ENCODE measurements at regions not wholly inside any gene's neighbourhood (a gene's known extent, or its start where the extent isn't known, plus 50 kb on each side); places are given as distances from the start of the nearest gene placed in this dataset.

DNA sequence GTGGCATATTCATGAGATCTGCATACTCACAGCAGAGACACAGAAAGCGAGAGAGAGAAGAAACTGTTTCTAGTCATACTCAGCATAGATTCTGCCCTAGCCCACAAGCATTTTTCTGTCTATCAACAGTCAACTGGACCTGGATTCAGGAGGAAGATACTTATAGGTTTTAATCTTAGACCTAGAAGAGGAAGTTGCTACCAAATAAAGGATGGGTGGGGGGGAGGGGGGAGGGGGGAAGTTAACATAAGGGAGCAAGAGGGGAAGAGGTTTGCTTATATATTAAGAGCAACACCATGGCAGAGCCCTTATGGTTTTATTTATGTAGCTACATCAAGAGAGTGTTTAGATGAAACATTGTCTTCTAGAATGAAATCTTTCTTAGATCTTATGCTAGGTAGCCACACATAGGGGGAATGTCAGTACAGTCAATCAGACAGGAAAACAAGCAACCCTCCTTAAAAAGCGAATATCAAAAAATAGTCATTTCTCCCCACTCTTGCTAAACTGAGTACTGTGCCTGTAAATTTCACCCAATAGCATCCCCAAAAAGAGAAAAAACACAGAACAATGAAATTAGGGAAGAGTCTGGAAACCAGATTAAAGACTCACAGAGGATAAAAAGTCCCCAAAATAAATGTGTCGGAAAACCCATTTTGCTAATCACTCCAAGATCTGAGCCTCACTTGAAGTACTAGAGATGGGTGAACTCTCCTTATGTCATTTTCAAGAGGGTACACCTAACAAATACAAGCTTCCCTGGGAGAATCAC is 192.7 kb upstream of the NR4A3 start:
- no peak overlapping the region for H3K27ac ChIP-seq (ENCODE audit: low read depth, low read length)
- no peaks in the 10 kb centered on the region for H4K20me1 ChIP-seq (ENCODE audit: control insufficient read depth, insufficient read depth, low read depth, low read length)
- H3K4me2 ChIP-seq (ENCODE audit: low read length): peak overlapping the region; percentile 52

DNA sequence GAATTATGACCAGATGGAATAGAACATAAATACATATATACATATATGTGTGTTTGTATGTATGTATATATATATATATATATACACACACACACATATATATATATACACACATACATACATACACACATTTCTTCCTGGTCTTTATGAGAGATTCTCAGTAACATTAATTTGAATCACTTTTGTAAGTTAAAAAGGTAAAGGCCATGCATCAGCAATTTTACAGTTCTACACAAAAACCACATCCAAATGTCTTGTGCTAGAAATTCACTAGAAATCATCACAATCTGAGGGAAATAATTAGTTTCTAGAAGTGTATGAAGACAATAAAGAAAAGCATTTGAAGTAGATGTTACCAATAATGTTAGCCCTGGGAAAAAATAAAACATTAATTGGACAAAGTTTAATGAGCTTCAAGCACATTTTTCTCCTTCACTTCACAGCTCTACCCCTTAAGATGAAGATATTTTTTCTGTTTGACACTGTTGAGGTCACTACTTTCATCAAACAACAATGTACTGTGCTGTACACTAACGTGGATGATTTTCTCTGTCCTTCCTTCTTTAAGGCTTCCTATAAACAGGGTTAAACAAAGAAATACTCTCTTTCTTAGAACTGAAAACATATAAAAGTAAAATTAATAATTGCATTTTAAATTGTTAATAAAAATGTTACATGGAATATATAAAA is 189.2 kb upstream of the NR4A3 start:
- Histone ChIP-seq H3K4me3 (ENCODE audit: low read length) (no peak overlapping the region), H3F3A (ENCODE audit: control insufficient read depth, insufficient read depth) (no peaks in the 10 kb centered on the region), H3K9me2 (replicated peaks; ENCODE audit: control insufficient read depth, low read length) (no peaks in the 10 kb centered on the region), H3K4me2 (ENCODE audit: low read length) (peak overlapping the region; percentile 26), H3K27ac (ENCODE audit: low read depth, low read length) (peak overlapping the region; percentile 7; the same call in 1 of the 2 replicates), H3K27me3 (ENCODE audit: control insufficient read depth, low read length) (no peaks in the 10 kb centered on the region), H3K36me3 (ENCODE audit: control insufficient read depth, low read length) (no peaks in the 10 kb centered on the region), H4K20me1 (ENCODE audit: control insufficient read depth, insufficient read depth, low read depth, low read length) (no peaks in the 10 kb centered on the region), H3K79me2 (ENCODE audit: control insufficient read depth, low read length) (no peaks in the 10 kb centered on the region), H3K4me1 (ENCODE audit: control insufficient read depth, low read length) (peaks cover 47% of the 10 kb centered on the region), H3K9me3 (ENCODE audit: control insufficient read depth, insufficient read depth, low read length) (no peaks in the 10 kb centered on the region)
- TF ChIP-seq EZH2phosphoT487 (IDR thresholded peaks at IDR 0.05; ENCODE audit: borderline replicate concordance, low read length): no peak
- TF ChIP-seq, protein P1, sequence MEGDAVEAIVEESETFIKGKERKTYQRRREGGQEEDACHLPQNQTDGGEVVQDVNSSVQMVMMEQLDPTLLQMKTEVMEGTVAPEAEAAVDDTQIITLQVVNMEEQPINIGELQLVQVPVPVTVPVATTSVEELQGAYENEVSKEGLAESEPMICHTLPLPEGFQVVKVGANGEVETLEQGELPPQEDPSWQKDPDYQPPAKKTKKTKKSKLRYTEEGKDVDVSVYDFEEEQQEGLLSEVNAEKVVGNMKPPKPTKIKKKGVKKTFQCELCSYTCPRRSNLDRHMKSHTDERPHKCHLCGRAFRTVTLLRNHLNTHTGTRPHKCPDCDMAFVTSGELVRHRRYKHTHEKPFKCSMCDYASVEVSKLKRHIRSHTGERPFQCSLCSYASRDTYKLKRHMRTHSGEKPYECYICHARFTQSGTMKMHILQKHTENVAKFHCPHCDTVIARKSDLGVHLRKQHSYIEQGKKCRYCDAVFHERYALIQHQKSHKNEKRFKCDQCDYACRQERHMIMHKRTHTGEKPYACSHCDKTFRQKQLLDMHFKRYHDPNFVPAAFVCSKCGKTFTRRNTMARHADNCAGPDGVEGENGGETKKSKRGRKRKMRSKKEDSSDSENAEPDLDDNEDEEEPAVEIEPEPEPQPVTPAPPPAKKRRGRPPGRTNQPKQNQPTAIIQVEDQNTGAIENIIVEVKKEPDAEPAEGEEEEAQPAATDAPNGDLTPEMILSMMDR (IDR thresholded peaks at IDR 0.05; ENCODE audit: low read depth, low read length, poor library complexity, severe bottlenecking): no peak

More for the DNA sequence above, 192.7 kb upstream of the NR4A3 start:
- peak overlapping the region; percentile 28 for H3K4me3 ChIP-seq (ENCODE audit: low read length)
- H3K9me2 ChIP-seq (replicated peaks; ENCODE audit: control insufficient read depth, low read length): no peaks in the 10 kb centered on the region
- TF ChIP-seq, protein P1 (IDR thresholded peaks at IDR 0.05; ENCODE audit: low read depth, low read length, poor library complexity, severe bottlenecking): no peak
- TF ChIP-seq EZH2phosphoT487 (IDR thresholded peaks at IDR 0.05; ENCODE audit: borderline replicate concordance, low read length): no peak
- no peaks in the 10 kb centered on the region for H3K36me3 ChIP-seq (ENCODE audit: control insufficient read depth, low read length)
- H3K4me1 ChIP-seq (ENCODE audit: control insufficient read depth, low read length): peaks cover 43% of the 10 kb centered on the region
- H3F3A ChIP-seq (ENCODE audit: control insufficient read depth, insufficient read depth): no peaks in the 10 kb centered on the region
- no peaks in the 10 kb centered on the region for H3K9me3 ChIP-seq (ENCODE audit: control insufficient read depth, insufficient read depth, low read length)
- H3K79me2 ChIP-seq (ENCODE audit: control insufficient read depth, low read length): no peaks in the 10 kb centered on the region
- no peaks in the 10 kb centered on the region for H3K27me3 ChIP-seq (ENCODE audit: control insufficient read depth, low read length)

GRCh38 chr9:99633265-99633664 is 188.4 kb upstream of the NR4A3 start:
- H3F3A ChIP-seq (ENCODE audit: control insufficient read depth, insufficient read depth): no peaks in the 10 kb centered on the region
- no peaks in the 10 kb centered on the region for H3K9me2 ChIP-seq (replicated peaks; ENCODE audit: control insufficient read depth, low read length)
- no peaks in the 10 kb centered on the region for H3K9me3 ChIP-seq (ENCODE audit: control insufficient read depth, insufficient read depth, low read length)
- no peaks in the 10 kb centered on the region for H3K79me2 ChIP-seq (ENCODE audit: control insufficient read depth, low read length)
- H3K27me3 ChIP-seq (ENCODE audit: control insufficient read depth, low read length): no peaks in the 10 kb centered on the region
- no peak overlapping the region for H3K27ac ChIP-seq (ENCODE audit: low read depth, low read length)
- no peaks in the 10 kb centered on the region for H4K20me1 ChIP-seq (ENCODE audit: control insufficient read depth, insufficient read depth, low read depth, low read length)
- H3K4me1 ChIP-seq (ENCODE audit: control insufficient read depth, low read length): peaks cover 42% of the 10 kb centered on the region
- TF ChIP-seq, protein P1 (IDR thresholded peaks at IDR 0.05; ENCODE audit: low read depth, low read length, poor library complexity, severe bottlenecking): no peak
- TF ChIP-seq EZH2phosphoT487 (IDR thresholded peaks at IDR 0.05; ENCODE audit: borderline replicate concordance, low read length): no peak
- no peaks in the 10 kb centered on the region for H3K36me3 ChIP-seq (ENCODE audit: control insufficient read depth, low read length)
- H3K4me2 ChIP-seq (ENCODE audit: low read length): peak overlapping the region; percentile 51
- peak overlapping the region; percentile 17; the same call in 1 of the 2 replicates for H3K4me3 ChIP-seq (ENCODE audit: low read length)

Measured in DOHH2 (cell line).